HTR-8/SVneo (cell line): ENCODE measurements at regions not wholly inside any gene's neighbourhood (a gene's known extent, or its start where the extent isn't known, plus 50 kb on each side); places are given as distances from the start of the nearest gene placed in this dataset.
A peak's percentile ranks its signal among the peaks of the same experiment; 100 is the strongest.

ENCODE experiments used
- DNase-seq: peaks from one replicate; pipeline ENCODE4 v3.0.0; 2011; ENCODE audit warnings: low spot score, mixed read lengths; ENCODE audit not compliant: insufficient read length
- FAIRE-seq: peaks from 2 replicates; lab custom pipeline; 2011; peaks lifted over from hg19 to GRCh38; lab: Jason Lieb, UNC

DNA sequence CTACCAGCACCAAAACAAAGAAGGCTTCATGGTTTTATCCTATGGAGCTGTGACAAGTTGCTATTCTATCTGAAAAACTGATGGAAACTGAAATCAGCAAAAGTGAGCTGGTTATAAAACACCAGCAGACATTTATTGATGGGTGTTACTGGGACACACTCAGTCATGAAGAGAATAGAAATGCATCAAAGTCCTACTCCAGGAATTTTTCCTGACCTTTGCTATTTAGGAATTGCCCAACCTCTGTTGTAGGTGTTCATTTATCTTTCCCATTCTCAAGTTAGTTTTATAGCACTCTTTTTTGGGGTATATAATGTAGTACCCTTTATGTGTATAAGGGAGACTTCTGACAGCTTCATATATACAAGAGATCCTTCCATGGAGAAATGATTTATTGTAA, 533.2 kb downstream of the REEP3 start:
- FAIRE-seq (no peak), DNase-seq (no peak)

DNA sequence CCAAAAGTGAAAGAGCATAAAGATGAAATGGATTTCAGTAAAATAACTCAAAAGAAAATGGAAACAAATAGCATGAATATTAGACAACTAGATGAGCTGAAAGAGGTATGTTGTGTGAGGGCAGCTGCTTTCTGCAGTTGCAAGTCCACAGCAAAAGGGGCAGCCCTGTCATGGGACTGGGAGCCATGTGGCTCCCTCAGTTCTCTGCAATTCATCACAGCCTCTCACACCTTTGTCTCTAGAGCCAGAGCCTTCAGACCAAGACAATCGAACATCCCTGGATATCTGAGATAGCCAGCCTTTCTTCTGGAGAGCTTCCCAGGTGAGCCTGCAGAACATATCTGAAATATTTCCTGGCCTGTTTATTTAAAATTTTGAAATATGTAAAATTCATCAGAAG, 538.7 kb downstream of the REEP3 start:
- no peak for DNase-seq
- no peak for FAIRE-seq

DNA sequence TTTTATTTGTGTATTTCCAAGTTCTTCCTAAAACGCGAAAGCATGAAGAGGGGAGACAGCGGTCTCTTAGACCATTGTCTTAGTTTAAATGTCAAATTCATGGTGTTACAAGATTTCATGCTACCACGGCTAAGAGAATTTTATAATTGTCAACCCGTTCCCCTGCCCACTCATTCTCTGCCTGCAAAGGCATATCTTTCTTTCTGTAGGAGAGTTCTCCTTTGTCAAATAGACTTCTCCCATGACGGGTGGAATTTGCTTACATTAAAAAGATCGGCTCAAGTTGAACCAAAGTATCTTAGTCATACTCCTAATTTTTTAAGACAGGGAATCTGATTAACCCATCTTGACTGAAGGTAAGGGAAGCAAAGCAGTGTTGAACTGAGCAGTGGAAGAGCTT, 539.2 kb downstream of the REEP3 start:
- DNase-seq, result no peak
- no peak for FAIRE-seq

DNA sequence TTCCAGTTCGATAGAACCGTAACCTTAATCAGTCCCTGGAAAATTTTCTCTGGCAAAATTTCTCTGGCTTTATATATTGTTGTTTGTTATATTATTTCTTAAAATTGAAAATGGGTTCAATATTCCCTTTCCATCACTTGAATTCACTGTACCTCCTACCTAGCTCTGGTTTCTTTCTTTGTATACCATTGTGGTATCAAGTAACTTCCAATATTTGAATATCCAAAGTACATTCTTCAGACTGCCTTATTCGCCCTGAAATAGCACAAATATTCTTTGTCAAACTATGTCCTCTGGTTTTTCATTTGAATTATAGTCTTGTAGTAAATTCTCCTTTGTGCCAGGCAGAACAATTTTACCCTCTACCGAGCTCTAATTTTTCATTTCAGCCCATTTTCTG, 541.6 kb downstream of the REEP3 start:
- FAIRE-seq (no peak), DNase-seq (no peak)

DNA sequence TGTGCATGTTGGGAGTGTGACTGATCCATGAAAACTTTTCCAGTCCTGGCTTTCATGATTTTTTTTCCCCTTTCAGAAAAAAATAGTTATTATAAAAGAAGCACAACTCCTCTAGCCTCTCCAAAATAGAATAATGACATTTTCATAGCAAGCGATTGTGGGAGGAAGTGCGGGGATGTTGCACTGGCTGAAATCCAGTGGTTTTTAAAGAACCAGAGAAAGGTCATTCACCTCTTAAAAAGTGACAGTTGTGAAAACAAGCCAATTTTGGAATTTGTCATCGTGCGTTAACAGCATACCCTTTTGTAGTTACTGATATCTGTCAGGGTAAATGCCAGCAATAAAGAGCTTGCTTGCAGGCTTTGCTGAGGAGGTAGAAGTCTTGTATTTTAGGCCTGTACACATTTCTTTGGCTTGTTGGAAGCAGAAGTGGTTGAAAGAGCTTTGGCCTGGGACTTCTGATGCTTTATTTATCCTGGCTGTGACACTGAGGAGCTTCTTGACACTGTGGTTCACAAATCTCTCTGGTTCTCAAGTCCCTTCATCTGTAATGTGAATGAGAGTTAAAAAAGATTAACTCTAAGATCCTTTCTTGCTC, 545.9 kb downstream of the REEP3 start:
- DNase-seq (no peak), FAIRE-seq (no peak)

DNA sequence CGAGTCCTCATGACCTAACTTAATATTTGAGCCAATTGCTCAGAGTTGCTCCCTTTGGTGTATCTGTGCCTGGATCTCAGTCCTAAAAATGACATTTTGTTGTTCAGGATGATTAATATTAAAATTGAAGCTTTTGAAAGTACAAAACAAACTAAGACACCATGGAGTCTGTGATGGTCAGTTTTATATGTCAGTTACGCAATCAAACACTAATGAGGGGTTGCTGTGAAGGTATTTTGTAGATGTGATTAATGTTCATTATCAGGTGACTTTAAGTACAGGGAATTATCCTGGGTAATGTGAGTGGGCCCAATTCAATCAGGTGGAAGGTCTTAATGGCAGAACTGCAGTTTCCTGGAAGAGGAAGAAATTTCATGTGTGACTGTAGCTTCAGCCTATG, 546.7 kb downstream of the REEP3 start:
- FAIRE-seq (no peak), DNase-seq (no peak)

DNA sequence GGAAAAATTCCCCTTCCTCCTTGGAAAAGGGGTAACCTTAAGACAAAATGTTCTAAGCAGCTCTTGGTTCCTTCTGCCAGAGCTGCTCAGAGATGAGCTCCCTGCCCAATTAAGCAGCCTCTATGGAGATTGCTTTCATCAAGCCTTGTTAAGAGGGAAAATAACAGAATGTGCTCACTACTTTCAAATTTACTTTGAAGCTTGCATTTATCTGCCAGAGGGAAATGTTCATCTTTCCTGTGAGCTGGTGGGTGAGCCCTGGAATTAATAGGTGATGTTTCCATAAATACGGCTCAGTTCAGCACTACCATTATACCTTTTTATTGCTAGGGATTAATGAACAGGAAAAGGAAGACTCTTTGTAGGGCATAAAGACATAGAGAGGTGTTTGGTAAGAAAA, 549.0 kb downstream of the REEP3 start:
- no peak for DNase-seq
- no peak for FAIRE-seq

DNA sequence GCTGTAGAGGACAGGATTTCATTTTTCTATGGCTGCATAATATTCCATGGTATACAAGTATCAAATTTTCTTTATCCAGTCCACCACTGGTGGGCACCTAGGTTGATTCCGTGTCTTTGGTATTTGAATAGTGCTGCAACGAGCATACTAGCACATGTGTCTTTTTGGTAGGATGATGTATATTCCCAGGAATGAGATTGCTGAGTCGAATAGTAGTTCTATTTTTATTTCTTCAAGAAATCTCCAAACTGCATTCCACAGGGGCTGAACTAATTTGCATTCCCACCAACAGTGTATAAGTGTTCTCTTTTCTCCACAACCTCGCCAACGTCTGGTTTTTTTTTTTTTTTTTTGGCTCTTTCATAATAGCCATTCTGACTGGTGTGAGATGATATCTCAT, 550.0 kb downstream of the REEP3 start:
- DNase-seq, result no peak
- no peak for FAIRE-seq

DNA sequence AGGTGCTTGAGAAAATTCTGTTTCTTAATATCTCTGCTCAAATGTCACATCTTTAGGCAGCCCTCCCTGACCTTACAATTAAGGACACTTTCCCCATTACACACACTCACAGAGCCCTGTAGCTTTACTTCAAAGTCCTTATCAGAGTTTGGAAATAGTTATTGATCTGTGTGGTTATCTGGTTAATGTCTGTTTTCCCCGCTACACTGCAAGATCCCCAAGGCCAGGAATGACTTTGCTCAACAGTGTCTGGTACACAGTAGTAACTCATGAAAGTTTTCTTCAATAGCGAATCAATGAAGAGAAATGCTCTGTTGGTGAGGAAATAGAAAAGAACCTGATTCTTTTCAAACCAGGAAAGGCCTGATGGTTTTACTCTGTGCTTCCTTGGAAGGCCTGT, 554.4 kb downstream of the REEP3 start:
- FAIRE-seq (no peak), DNase-seq (no peak)

DNA sequence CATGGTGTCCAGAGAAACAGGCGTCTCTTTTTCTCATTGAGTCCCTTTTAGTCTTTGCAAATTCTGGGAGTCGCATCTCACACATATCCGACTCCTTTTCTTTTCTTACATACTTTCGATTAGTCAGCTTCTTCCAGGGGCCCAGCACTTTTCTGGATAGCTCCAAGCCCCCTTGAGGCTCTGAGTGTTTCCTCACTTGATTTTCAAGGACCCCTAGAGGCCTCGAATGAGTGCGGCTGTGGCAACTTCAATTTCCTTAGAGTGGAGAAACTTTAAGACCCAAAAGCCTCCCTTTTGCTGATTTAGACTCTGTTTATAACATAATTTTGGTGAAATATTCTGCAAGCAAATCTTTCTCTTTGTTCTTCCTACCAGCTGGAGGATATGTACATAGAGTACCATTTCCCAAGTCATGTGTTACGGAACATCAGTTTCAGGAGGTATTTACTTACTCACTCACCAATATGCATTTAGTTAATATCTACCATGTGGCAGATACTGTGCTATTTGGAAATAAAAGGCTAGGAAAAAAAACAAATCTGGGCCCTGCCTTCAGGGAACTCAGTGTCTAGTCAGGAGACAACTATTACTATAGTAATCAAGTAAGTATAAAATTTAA, 555.2 kb downstream of the REEP3 start:
- FAIRE-seq (no peak), DNase-seq (no peak)

DNA sequence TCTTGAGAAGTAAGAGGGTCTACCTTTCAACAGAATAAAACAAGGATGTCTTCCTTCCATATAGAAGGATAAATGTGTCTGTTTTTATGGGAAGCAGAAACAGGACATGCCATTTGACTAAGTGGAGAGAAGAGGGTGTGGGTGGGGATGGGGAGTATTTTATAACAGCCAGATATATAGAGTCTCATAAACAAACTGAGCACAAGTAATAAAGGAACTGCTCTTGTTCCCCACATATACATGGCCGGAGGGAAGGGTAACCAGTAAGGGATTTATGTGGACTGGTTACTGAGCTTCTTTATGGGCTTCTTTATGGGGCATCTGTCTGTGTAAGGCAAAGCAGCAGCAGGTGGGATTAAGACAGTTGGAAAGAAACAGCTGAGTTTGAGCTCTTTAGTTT, 558.1 kb downstream of the REEP3 start:
- no peak for FAIRE-seq

DNA sequence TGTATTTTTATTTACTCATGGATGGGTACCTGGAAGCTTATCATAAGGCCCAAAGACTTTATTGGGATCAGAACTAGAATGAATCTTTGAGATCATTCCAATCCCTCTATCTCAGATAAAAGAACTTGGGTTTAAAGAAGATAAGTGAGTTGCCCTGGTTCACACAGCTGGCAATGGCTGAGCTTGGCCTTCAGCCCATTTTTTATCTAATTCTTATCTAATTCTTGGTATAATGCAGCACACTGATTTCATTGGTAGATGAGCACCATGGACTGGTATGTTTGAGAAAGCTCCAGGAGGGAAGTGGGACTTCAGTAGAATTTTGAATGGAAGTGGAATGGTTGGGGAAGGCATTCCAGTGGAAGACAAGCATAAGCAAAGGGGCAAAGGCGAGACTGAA, 558.9 kb downstream of the REEP3 start:
- DNase-seq (no peak), FAIRE-seq (no peak)

More for the DNA sequence above, 558.1 kb downstream of the REEP3 start:
- DNase-seq, result no peak

DNA sequence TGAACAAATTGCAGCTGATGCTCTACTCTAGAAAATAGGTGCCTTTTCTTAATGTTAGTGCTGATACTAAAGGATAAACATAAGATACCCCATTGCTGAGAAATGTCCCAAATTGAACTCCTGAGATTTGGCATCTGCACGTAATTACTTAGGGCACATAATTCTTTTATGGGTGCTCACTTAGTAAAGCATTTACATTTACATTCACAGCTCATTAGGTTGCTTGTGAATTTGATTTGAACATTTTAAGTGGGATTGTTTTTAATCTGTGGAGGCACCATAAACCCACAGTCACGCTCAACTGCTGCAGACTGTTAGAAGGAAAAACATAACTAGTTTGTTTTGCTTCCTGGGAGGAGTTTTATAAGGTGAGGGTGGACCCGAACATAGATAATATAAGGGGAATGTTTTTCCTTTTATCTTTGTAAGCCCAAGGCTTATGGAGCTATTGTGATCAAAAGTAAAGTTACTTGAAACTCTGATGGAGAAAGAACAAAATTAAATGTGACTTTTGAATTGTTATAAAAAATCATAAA, 560.8 kb downstream of the REEP3 start:
- DNase-seq (no peak), FAIRE-seq (no peak)

DNA sequence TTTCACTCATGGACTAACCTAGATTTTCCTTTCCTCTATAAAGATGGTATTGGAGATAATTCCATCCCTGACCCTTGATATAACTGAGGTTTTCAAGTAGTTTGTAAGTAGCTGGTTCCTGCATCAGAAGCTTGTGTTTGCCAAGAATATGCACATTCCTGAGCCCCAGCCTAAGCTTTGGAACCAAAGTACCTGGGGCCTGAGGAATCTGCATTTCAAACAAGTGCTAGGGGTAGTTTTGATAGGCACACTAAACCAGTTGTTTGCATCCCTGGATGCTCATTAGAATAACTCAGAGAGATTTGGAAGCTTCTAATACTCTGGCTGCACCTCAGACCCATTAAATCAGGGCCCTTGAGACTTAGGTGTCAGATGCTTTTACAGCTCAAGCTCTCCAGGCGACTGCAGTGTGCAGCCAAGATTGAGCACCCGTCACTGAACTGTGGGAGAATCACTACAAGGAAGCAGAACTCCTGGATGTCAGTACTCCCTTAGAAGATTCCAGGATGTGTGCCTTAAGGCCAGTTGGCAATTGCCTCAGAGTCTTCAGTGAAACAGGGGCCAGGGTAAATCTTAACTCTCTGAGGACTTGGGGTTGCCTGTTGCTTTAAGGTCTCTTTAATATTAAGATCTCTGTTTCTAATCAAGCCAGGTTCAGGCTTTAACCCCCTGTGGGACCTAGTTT, 565.0 kb downstream of the REEP3 start:
- no peak for DNase-seq
- no peak for FAIRE-seq

DNA sequence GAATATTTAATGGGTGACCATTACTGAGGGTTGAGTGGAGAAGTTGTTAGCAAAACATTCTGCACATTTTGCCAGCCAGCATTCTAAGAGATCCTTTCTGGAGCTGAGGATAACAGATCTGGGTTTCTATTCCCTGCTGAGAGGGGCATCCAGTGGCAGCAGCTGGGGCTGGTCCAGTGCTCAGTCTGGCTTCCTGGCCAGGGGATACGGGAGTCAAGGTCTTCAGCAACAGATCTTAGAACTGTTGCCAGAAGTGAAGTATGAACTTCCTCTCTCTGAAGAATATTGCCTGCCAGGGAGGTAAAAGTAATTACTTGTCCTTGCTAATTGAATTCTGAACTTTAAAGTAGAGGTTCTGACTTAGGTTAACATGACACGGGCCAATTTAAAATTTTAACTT, 568.4 kb downstream of the REEP3 start:
- no peak for DNase-seq
- no peak for FAIRE-seq

DNA sequence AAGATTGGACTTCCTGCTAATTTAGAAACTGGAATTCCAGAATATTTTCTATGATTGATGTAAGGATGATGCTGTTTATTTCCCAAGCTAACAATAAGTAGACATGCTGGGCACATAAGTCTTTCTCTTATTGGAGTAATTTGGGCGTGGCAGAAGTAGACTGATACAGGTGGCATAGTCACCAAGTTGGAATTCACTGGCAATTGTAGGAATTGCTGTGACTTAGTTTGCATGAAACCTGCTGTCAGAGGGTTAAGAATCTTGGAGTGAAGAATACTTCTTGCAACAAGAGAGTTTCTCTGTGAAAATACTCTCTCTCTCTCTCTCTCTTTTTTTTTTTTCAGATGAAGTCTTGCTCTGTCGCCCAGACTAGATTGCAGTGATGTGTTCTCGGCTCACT, 569.7 kb downstream of the REEP3 start:
- FAIRE-seq, result no peak
- no peak for DNase-seq

DNA sequence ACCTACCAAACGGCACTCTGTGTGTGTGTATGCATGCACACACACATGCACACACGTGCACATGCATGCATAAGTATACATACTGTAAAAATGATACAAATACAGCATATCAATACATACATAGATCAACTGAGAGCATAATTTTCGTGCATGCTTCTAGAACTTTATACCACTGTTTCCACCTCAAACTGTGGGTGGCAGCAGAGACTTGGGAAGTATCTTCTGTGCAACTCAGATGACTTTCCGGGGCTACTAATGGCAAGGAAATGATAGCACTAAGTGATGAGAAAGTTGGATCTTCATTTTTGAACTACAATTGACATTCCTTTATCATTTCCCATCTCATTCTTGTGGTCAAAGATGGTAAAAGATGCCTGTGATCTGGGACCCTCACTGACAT, 570.7 kb downstream of the REEP3 start:
- peak; percentile 3 for DNase-seq
- FAIRE-seq, result no peak

DNA sequence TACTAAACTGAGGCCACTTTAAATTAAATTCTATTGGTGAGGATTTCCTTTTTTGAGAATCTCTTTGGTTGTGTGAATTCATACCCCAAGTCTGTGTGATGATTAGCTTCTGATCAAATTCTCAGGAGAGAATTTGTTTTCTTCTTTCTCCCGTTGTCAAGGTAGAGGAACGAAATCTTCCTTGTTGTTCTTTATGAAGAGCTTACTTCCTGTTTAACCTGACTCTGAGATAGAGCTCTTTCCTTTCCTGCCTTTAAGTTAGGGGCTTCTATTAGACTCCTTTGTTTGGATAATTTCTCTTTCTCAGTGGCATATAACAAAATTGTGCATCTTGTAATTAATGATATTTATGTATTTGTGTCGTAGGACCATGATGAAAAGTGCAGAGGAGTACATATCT, 572.1 kb downstream of the REEP3 start:
- FAIRE-seq, result no peak

DNA sequence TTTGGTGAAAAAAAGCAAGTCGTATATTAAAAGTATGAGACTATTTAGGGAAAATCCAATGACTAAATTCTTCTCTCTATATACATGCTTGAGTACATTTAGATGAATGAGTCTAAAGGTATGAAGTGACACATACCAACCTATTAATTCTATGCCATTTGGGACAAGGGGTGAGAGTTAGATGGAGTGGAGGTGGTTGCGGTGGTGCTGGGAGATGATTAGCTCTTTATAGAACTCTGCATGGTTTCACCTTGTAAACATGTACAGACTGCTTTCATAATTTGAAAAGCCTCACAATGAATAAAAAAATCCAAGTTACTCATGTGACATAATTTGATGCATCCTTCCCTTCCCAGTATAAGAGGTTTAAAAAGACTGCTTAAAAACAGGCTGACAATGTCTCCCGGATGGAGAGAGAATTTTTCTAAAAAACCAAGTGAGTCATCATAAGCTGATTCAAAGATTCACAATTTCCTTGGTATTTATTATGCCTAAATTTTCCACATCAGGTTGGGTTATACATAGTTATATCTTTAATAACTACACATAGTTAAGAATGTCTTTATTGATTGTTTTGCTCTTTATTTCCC, 572.8 kb downstream of the REEP3 start:
- FAIRE-seq (no peak), DNase-seq (no peak)

More for the DNA sequence above, 572.1 kb downstream of the REEP3 start:
- no peak for DNase-seq

DNA sequence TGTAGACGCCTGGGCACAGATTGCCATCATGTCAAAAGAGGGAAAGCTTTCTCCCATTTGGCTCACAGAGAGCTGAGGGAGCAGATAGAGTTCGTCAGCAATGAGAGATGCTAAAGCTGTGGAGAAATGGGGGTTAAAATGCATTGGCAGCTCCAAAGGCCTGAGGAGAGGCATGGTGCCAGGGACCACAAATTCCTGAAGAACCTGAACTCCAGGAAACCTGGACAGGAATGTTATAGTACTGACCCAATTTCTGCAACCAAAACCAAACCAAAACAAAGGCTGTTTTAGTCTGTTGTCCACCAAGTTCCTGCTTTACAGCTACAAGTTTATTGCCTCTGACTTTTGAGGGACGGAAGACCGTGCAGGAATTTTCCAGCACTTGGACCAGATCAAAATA, 575.7 kb downstream of the REEP3 start:
- FAIRE-seq (no peak), DNase-seq (no peak)

DNA sequence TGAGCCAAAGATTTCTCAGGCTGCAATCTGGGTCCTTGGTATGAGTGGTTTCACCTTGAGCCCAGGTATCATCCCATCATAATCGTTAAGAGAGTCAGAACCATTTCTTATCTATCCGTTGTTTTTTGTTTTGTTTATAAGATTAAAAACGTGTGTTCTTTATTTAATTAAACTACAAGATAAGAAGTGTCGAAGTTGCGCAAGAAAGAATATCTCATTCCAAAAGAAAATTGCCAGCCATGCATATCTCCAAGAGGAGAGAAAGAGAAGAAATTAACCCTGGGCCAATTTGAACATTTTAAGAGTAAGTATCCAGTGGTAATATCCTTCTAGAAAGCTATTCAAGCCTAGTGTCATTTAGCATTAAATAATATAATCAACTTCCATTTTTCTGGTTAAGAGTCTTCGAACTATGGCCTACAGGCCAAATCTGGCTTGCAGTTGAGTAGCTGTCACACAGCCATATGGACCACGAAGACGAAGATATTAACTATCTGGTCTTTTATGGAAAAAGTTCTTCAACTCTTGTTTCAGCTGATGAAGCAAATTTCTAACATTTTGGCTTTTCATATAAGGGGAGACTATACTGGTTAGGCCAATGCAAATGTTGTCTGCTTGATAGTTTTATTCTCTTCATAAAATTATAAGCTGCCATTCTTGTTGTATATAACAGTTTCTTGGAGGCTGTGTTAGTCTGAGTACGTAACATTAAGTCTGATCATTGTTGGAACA, 576.4 kb downstream of the REEP3 start:
- DNase-seq, result no peak
- FAIRE-seq, result no peak
